GM13976 (cell line): ENCODE measurements at regions not wholly inside any gene's neighbourhood (a gene's known extent, or its start where the extent isn't known, plus 50 kb on each side); places are given as distances from the start of the nearest gene placed in this dataset.

ENCODE experiments used
- DNase-seq: peaks from one replicate; pipeline ENCODE4 v3.0.0; 2012; ENCODE audit warnings: low spot score
- CTCF ChIP-seq: IDR thresholded peaks from 2 replicates; pipeline ENCODE4 v1.5.1; 2012; ENCODE audit warnings: borderline replicate concordance, mild to moderate bottlenecking; ENCODE audit not compliant: insufficient read depth; ENCODE audit errors: extremely low read depth, missing control alignments, control extremely low read depth
- in situ Hi-C: fragments of 300-500 bp; cut with MboI; formaldehyde crosslinking; loops from one replicate; pipeline ENCODE4 v1.12.0; 2022; ENCODE audit warnings: low sequenced_read_pairs, mixed read lengths, inconsistent platforms; ENCODE audit not compliant: unreplicated experiment

DNA sequence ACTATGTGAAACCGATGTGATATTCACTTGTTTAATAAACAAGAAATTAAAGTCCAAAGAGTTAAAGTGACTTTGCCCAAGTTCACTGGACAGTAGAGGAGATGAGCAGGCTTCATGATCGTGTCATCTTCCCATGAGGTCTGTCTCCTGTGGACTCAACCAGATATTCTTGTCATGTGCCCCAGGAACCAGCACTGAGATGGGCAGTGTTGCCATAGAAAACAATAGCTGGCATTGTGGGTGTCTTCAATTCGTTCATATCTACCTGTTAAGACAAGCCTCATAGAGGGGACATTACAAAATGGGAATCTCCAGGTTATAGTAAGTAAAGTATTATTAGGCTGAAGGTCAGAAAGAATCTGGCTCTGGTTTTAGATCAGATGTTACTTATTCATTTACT, 184.8 kb upstream of the BCL6 start:
- no peak for DNase-seq
- TF ChIP-seq CTCF, result no peak
- in situ Hi-C loops, result no loop called here

GRCh38 chr3:187931101-187931500, 185.8 kb upstream of the BCL6 start:
- no peak for TF ChIP-seq CTCF
- in situ Hi-C loops, result no loop called here
- no peak for DNase-seq

DNA sequence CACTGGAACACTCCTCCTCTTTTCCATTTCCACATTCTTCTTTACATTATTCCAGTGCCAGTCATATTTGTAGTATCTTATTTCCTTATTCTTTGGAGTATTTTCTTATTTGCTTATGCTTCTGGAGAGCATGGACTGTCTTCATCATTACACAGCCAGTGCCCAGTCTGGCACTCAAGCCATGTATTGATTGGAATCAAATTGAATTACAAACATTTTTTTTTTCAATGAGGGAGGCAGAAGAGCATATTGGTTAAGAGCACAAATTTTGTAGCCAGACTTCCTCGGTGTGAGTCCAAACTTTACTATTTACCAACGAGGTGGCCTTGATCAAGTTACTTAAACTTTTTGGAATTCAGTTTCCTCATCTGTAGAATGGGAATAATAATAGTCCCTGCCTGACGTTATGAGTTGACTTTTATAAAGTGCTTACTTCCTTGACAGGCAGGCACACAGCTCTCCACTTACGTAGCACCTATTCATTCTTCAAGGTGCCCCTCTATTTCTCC, 186.6 kb upstream of the BCL6 start:
- in situ Hi-C loops, result no loop called here
- DNase-seq, result no peak
- TF ChIP-seq CTCF, result no peak

DNA sequence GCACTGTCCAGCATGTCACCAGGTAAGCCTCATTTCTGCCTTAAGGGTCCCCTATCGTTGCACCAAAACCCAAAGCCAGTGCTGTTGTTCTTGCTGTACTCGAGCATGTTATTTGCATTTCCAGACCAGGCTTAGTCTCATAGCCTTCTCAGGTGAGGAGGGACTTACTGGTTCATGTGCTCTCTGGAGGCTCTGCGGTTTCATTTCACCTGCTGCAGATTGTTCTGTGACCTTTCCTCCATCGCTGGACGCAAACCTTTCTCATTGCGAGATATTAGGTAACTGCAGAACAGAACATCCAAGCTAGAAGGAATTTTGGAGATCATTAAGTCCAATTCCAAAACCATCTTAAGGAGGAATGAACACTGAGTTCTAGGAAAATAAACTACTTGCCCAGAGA, 187.3 kb upstream of the BCL6 start:
- no peak for DNase-seq
- in situ Hi-C loops, result no loop called here
- TF ChIP-seq CTCF, result no peak

DNA sequence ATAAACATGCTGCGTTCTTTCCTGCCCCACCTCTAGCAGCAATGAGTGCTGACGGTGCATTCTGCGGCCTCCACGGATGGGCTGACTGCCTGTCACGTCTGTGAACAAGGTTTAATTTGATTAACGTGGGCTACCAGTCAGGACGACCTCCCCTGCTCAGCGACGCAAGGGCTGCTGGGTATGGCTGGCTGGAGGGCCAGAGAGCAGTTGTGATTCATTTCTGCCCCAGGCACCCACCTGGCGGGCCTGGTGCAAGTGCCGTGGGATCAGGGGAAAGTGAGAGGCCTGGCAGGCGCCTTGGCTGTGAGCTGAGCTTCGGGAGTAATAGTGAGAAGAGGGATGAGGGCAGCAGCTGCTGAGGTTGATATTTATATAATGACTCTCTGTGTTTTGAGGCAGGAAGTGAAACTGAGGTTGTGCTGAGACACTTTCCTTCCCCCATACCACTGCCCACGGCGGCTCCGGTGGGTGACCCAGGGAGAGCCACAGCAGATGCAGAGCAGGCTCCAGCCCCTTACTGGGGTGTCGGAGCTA, 190.4 kb upstream of the BCL6 start:
- DNase-seq, result peak; percentile 75
- no peak for TF ChIP-seq CTCF
- in situ Hi-C loops, result no loop called here

GRCh38 chr3:187936676-187937075, 191.4 kb upstream of the BCL6 start:
- no peak for TF ChIP-seq CTCF
- in situ Hi-C loops, result no loop called here
- DNase-seq, result no peak
